ENCODE measurements at regions not wholly inside any gene's neighbourhood (a gene's known extent, or its start where the extent isn't known, plus 50 kb on each side); places are given as distances from the start of the nearest gene placed in this dataset.

GRCh38 chr20:20778676-20779075 is 66.2 kb upstream of the RALGAPA2 start:
- no peak for TF ChIP-seq CTCF (IDR thresholded peaks at IDR 0.05; ENCODE audit: low read depth, low read length)
- DNase-seq (ENCODE audit: low read depth, low spot score): no peak
- in situ Hi-C loops (cut with HindIII; ENCODE audit: low sequenced_read_pairs): no loop called here
- H3K4me3 ChIP-seq (ENCODE audit: low read depth, low read length): no peak overlapping the region

- in situ Hi-C loops (cut with HindIII; ENCODE audit: low sequenced_read_pairs): no loop called here
- no peak for TF ChIP-seq CTCF (IDR thresholded peaks at IDR 0.05; ENCODE audit: low read depth, low read length)
- H3K4me3 ChIP-seq (ENCODE audit: low read depth, low read length): no peak overlapping the region
- no peak for DNase-seq (ENCODE audit: low read depth, low spot score)
These were observed 60.1 kb upstream of the RALGAPA2 start for GRCh38 chr20:20772497-20773085.

GRCh38 chr20:20768202-20768815 is 55.9 kb upstream of the RALGAPA2 start:
- DNase-seq (ENCODE audit: low read depth, low spot score): no peak
- no peak for TF ChIP-seq CTCF (IDR thresholded peaks at IDR 0.05; ENCODE audit: low read depth, low read length)
- in situ Hi-C loops (cut with HindIII; ENCODE audit: low sequenced_read_pairs): no loop called here
- H3K4me3 ChIP-seq (ENCODE audit: low read depth, low read length): no peak overlapping the region

- no peak overlapping the region for H3K4me3 ChIP-seq (ENCODE audit: low read depth, low read length)
- in situ Hi-C loops (cut with HindIII; ENCODE audit: low sequenced_read_pairs): no loop called here
- DNase-seq (ENCODE audit: low read depth, low spot score): no peak
- no peak for TF ChIP-seq CTCF (IDR thresholded peaks at IDR 0.05; ENCODE audit: low read depth, low read length)
These were observed 53.4 kb upstream of the RALGAPA2 start for GRCh38 chr20:20765696-20766365.

GRCh38 chr20:20763650-20764049 is 51.2 kb upstream of the RALGAPA2 start:
- in situ Hi-C loops (cut with HindIII; ENCODE audit: low sequenced_read_pairs): no loop called here
- no peak for DNase-seq (ENCODE audit: low read depth, low spot score)
- TF ChIP-seq CTCF (IDR thresholded peaks at IDR 0.05; ENCODE audit: low read depth, low read length): no peak
- H3K4me3 ChIP-seq (ENCODE audit: low read depth, low read length): no peak overlapping the region

All from astrocyte of the spinal cord (primary cell).